ENCODE measurements at regions not wholly inside any gene's neighbourhood (a gene's known extent, or its start where the extent isn't known, plus 50 kb on each side); places are given as distances from the start of the nearest gene placed in this dataset.

DNA sequence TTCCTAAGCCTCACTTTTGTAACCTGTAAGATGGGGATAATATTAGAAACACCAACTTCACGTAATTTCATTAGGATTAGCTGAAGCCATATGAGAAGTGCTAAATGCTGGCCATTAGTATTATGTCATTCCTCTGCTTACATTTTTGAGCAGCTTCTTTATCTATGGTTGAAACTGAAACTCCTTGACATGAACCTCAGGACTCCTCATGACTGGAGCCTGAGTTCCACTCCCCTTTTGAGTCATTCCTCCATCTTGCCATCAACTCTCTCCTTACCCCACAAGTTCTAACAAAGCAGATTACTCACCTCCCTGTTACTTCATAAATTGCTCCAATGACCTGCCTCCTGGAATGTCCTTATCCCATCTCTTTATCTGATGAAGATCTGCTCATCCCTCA lies 123.2 kb upstream of the KCNIP4 start:
- TF ChIP-seq, protein P1, sequence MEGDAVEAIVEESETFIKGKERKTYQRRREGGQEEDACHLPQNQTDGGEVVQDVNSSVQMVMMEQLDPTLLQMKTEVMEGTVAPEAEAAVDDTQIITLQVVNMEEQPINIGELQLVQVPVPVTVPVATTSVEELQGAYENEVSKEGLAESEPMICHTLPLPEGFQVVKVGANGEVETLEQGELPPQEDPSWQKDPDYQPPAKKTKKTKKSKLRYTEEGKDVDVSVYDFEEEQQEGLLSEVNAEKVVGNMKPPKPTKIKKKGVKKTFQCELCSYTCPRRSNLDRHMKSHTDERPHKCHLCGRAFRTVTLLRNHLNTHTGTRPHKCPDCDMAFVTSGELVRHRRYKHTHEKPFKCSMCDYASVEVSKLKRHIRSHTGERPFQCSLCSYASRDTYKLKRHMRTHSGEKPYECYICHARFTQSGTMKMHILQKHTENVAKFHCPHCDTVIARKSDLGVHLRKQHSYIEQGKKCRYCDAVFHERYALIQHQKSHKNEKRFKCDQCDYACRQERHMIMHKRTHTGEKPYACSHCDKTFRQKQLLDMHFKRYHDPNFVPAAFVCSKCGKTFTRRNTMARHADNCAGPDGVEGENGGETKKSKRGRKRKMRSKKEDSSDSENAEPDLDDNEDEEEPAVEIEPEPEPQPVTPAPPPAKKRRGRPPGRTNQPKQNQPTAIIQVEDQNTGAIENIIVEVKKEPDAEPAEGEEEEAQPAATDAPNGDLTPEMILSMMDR (conservative IDR thresholded peaks at IDR 0.05): no peak
- no peak overlapping the region for H3K27ac ChIP-seq

DNA sequence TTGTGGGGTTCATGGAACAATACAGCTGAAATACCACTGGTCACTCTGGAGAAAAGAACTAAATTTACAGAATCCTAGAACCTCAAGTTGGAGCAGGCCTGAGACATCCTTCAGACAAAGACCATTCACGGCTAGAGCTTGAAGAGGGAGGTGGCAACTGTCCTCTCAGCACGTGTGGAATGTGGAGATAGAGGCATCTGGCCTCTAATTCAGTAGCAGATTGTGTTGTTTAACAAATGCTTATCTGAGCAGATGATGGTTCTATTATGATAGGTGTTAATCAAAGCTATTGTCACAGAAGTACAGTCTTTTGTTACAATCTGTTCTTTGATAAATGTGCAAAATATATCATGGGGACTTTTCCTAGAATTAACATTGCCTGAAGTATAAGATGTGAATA lies 121.7 kb upstream of the KCNIP4 start:
- TF ChIP-seq, protein P1 (conservative IDR thresholded peaks at IDR 0.05): no peak
- H3K27ac ChIP-seq: no peak overlapping the region

DNA sequence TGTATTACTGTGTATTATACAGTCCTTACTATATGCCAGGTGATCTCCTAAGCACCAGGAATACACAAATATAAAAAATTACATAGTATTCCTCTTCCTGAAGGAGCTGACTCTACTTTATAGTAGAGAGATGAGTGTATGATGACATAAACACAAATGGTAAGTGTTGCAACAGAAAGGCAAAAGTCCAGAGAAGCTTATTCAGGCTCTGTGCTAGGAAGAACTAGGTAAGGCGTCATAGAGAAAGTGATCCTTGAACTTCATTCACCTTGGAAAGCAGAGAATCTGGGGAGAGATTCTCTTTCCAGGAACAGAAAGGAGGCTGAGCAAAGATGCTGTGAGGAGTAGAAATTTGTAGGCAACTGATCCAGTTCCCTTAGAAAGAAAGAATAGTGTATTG lies 115.0 kb upstream of the KCNIP4 start:
- no peak overlapping the region for H3K27ac ChIP-seq
- TF ChIP-seq, protein P1 (conservative IDR thresholded peaks at IDR 0.05): no peak

DNA sequence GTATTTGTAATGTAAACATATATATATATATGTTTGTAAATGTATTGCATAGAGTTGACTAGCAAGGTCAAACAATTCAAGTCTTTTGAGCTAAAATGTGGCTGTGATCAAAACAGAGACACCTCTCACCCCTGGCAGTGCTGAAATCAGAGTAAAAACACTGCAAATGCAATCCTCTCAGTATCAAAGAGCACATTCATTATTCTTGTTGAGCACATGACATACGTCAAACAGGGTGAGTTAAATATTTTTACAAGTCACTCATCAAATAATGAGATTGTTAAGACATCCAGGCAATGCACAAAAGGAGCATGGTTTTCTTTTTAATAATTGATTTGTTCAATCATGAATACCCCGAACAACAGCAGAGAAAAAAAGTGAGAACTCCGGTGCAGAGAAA lies 114.1 kb upstream of the KCNIP4 start:
- no peak overlapping the region for H3K27ac ChIP-seq
- TF ChIP-seq, protein P1 (conservative IDR thresholded peaks at IDR 0.05): no peak

DNA sequence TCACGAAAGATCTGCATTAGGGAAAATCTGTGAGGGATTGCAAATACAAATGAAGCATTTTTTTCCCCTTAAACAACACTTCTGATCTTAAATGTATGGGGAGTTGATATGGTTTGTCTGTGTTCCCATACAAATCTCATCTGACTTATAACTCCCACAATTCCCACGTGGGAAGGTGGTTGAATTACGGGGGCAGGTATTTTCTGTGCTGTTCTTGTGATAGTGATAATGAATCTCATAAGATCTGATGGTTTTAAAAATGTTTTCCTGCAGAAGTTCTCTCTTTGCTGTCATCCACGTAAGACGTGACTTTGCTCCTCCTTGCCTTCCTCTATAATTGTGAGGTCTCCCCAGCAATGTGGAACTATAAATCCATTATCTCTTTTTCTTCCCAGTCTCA lies 107.4 kb upstream of the KCNIP4 start:
- TF ChIP-seq, protein P1 (conservative IDR thresholded peaks at IDR 0.05): no peak
- no peak overlapping the region for H3K27ac ChIP-seq

DNA sequence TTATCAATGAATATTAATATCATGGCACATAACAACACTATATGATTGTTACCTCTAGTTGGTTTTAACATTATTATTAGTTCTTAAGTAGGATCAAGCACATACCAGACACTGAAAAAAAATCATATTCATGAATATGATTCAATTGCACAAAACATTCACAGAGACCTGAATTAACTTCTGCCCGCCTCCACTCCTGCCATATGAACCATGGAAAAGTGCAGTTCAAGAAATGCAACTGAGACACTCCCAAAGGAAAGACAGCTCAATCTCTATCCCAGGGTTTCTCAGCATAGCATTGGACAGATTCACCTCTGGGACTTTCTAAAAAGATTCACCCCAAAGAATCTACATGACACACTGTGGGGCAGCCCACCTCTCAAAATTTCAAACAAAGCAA lies 103.5 kb upstream of the KCNIP4 start:
- TF ChIP-seq, protein P1 (conservative IDR thresholded peaks at IDR 0.05): no peak

DNA sequence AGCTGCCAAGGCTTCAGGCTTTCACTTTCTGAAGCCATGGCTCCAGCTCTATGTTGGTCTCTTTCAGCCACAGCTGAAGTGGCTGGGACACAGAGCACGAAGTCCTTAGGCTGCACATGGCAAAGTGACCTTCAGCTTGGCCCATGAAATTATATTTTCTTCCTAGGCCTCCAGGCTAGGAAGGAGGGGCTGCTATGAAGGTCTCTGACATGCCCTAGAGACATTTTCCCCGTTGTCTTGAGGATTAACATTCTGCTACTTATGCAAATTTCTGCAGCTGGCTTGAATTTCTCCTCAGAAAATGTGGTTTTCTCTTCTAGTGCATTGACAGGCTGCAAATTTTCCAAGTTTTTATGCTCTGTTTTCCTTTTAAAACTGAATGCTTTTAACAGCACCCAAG lies 99.8 kb upstream of the KCNIP4 start:
- no peak overlapping the region for H3K27ac ChIP-seq
- TF ChIP-seq, protein P1 (conservative IDR thresholded peaks at IDR 0.05): no peak

More for the DNA sequence above, 103.5 kb upstream of the KCNIP4 start:
- H3K27ac ChIP-seq: no peak overlapping the region

DNA sequence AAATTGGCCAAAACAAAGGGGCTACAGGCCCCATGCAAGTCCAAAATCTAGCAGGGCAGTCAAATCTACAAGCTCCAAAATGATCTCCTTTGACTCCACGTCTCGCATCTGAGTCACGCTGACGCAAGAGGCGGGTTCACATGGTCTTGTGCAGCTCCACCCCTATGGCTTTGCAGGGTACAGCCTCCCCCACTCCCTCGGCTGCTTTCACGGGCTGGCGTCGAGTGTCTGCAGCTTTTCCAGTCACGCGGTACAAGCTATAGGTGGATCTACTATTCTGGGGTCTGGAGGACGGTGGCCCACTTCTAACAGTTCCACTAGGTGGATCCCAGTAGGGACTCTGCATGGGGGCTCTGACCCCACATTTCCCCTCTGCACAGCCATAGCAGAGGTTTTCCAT lies 99.2 kb upstream of the KCNIP4 start:
- TF ChIP-seq, protein P1 (conservative IDR thresholded peaks at IDR 0.05): no peak
- no peak overlapping the region for H3K27ac ChIP-seq

Data from VCaP (cell line).